Heart left ventricle (tissue), 16 donors: ENCODE measurements at regions not wholly inside any gene's neighbourhood (a gene's known extent, or its start where the extent isn't known, plus 50 kb on each side); places are given as distances from the start of the nearest gene placed in this dataset.
"Not testable (repeated sequence)": the region's sequence is repeated elsewhere in the genome, so short reads cannot be mapped to it uniquely, and the experiment has no call there.

Experiments
- ATAC-seq, 4 donors: fragments of 200-7000 bp; cut with Tn5 transposase; one replicate each; pipeline ENCODE4 v1.9.1; 2020 to 2022; ENCODE audit warnings: moderate library complexity in 4 of 4, mild to moderate bottlenecking in 3 of 4, moderate number of reproducible peaks in 1 of 4
- DNase-seq, 5 donors: peaks; one replicate each; pipeline ENCODE4 v3.0.0-alpha.2; 2020
- H3K27ac ChIP-seq, 12 donors: fragments of 200-600 bp; sonication (generic) in 4 of 12; one replicate each; pipeline versions ENCODE4 v1.5.0 to v1.8.0; 2016 to 2022; ENCODE audit warnings: mild to moderate bottlenecking in 2 of 12
- H3K27me3 ChIP-seq, 9 donors: fragments of 200-600 bp; sonication (generic) in 2 of 9; one replicate each; pipeline versions ENCODE4 v1.5.1 to v1.8.0; 2016 to 2022; ENCODE audit warnings: mild to moderate bottlenecking in 3 of 9
- H3K36me3 ChIP-seq, 9 donors: fragments of 200-600 bp; sonication (generic) in 2 of 9; one replicate each; pipeline versions ENCODE4 v1.5.0 to v1.8.0; 2018 to 2022; ENCODE audit warnings: mild to moderate bottlenecking in 2 of 9
- H3K4me1 ChIP-seq, 12 donors: fragments of 200-600 bp; sonication (generic) in 4 of 12; one replicate each; pipeline versions ENCODE4 v1.5.0 to v1.8.0; 2016 to 2022; ENCODE audit warnings: mild to moderate bottlenecking in 3 of 12
- H3K4me3 ChIP-seq, 12 donors: fragments of 200-600 bp; sonication (generic) in 4 of 12; one replicate each; pipeline versions ENCODE4 v1.5.0 to v1.8.0; 2017 to 2022; ENCODE audit warnings: mild to moderate bottlenecking in 9 of 12, moderate library complexity in 4 of 12
- H3K9me3 ChIP-seq, 12 donors: fragments of 200-600 bp; sonication (generic) in 4 of 12; one replicate each; pipeline versions ENCODE4 v1.5.0 to v1.8.0; 2016 to 2022; ENCODE audit warnings: mild to moderate bottlenecking in 1 of 12
- CTCF ChIP-seq, 12 donors: fragments of 200-600 bp; sonication (generic) in 4 of 12; IDR thresholded peaks; one replicate each; pipeline versions ENCODE4 v1.5.0 to v1.8.0; 2018 to 2022; ENCODE audit warnings: antibody characterized with exemption in 12 of 12, mild to moderate bottlenecking in 5 of 12
- POLR2A ChIP-seq, 2 donors: fragments of 450-650 bp; IDR thresholded peaks; one replicate each; pipeline ENCODE4 v1.6.1; 2017; ENCODE audit warnings: antibody characterized with exemption in 2 of 2, mild to moderate bottlenecking in 2 of 2, moderate library complexity in 2 of 2
- WGBS, 4 donors: extraction: QIAGEN DNeasy Blood & Tissue Kit in 2 of 4; methylation state at CpG; one replicate each; pipeline versions ENCODE4 v1.1.5 to v1.1.7; 2013 to 2018; 5-methylcytosine and 5-hydroxymethylcytosine counted together
- intact Hi-C, 10 donors: fragments of 100-400 bp; cut with DNase I; formaldehyde crosslinking; loops; one replicate each; pipeline versions ENCODE4 v1.11.1 to v1.14.2; 2022
- donor health status: ischemic (EF 13 %, LVEDD 7.1; RV severe dilation, severe dysfunction).
- donor health status: healthy with polysubstance abuse.
- donor health status: DM: no; HTN: yes; CAD: no.
- donor health status: DM: no; HTN: no; CAD: no.
- donor health status: ischemic (EF 25% LVEDD 6.9; RV normal size, moderate dysfunction).
- donor health status: ischemic (EF 25% LVEDD 5.7; RV mildly dilated, moderate dysfunction).
- donor health status: healthy.
- donor health status: DM: yes; HTN: yes; CAD: no.
- donor health status: ischemic (EF 35%, LVEDD 5.7; RV mildly dilated, moderate dysfunction).
- donor health status: nonischemic (EF 11% LVEDD 7.7; RV severe dilation, severe dysfunction).
- donor health status: DM: yes; HTN: yes; CAD: no.
- donor health status: PGD.
- donor health status: ischemic (EF 29% LVEDD 5.4; RV normal size, mild dysfunction).
- donor health status: nonischemic (EF 23%, LVEDD 6.1; RV moderate dilation, normal function).

- intact Hi-C loops: loop anchor here in 1 of 10 donors (10.0 kb wide), 1 partner anchor 1877 kb away; no protein-coding TSS in a partner anchor
- H3K9me3 ChIP-seq: peaks cover 0 to 11% (median 0%) of the 10 kb centered on the region in 12 donors
- ATAC-seq: peak in 1 of 4 donors; percentile 25
- TF ChIP-seq CTCF (IDR thresholded peaks at IDR 0.05): no peak
- no peak for TF ChIP-seq POLR2A (IDR thresholded peaks at IDR 0.05)
- no peaks in the 10 kb centered on the region for H3K36me3 ChIP-seq
- peaks cover 0 to 13% (median 0%) of the 10 kb centered on the region in 9 donors for H3K27me3 ChIP-seq
- no peak overlapping the region for H3K27ac ChIP-seq
- DNase-seq: peak in 1 of 5 donors; percentile 50
- H3K4me1 ChIP-seq: peaks cover 0 to 5% (median 0%) of the 10 kb centered on the region in 12 donors
- WGBS, 4 donors: 27 to 54% (median 39%) methylated on average over 2 of the region's 2 CpGs
- no peak overlapping the region for H3K4me3 ChIP-seq
Measured at GRCh38 chr15:22231603-22232002, 151.3 kb downstream of the OR4M2 start.

GRCh38 chr15:22232675-22233074 lies 152.3 kb downstream of the OR4M2 start:
- intact Hi-C loops: loop anchor here in 1 of 10 donors (10.0 kb wide), 1 partner anchor 1878 kb away; no protein-coding TSS in a partner anchor
- Histone ChIP-seq H3K4me3 (no peak overlapping the region), H3K27me3 (peaks cover 0 to 2% (median 0%) of the 10 kb centered on the region in 9 donors), H3K9me3 (peaks cover 0 to 11% (median 0%) of the 10 kb centered on the region in 12 donors), H3K36me3 (no peaks in the 10 kb centered on the region), H3K4me1 (peaks cover 0 to 5% (median 0%) of the 10 kb centered on the region in 12 donors), H3K27ac (no peak overlapping the region)
- TF ChIP-seq POLR2A (IDR thresholded peaks at IDR 0.05): no peak
- no peak for TF ChIP-seq CTCF (IDR thresholded peaks at IDR 0.05)
- 80 to 87% (median 85%) methylated on average over 3 of the region's 3 CpGs for WGBS, 4 donors
- DNase-seq: no peak
- ATAC-seq: no peak

GRCh38 chr15:22235261-22235930 lies 155.1 kb downstream of the OR4M2 start:
- DNase-seq, H3K27ac ChIP-seq, H3K4me3 ChIP-seq, H3K27me3 ChIP-seq, H3K36me3 ChIP-seq, ATAC-seq, H3K4me1 ChIP-seq: not testable (repeated sequence)
- H3K9me3 ChIP-seq: peaks cover 0 to 11% (median 0%) of the 10 kb centered on the region in 12 donors
- intact Hi-C loops: loop anchor here in 2 of 10 donors (2.0 to 10.0 kb wide), 2 partner anchors 19 to 1881 kb away; no protein-coding TSS in a partner anchor
- 44 to 52% (median 49%) methylated on average over 7 of the region's 7 CpGs for whole genome bisulfite sequencing, 4 donors

- H3K36me3 ChIP-seq: no peaks in the 10 kb centered on the region
- H3K27ac ChIP-seq: no peak overlapping the region
- peaks cover 0 to 5% (median 0%) of the 10 kb centered on the region in 12 donors for H3K4me1 ChIP-seq
- WGBS, 4 donors: 50 to 80% (median 63%) methylated on average over 5 of the region's 5 CpGs
- no peak overlapping the region for H3K4me3 ChIP-seq
- TF ChIP-seq CTCF (IDR thresholded peaks at IDR 0.05) (no peak), POLR2A (IDR thresholded peaks at IDR 0.05) (no peak)
- no peak for ATAC-seq
- H3K9me3 ChIP-seq: peaks cover 0 to 11% (median 0%) of the 10 kb centered on the region in 12 donors
- peaks cover 0 to 10% (median 0%) of the 10 kb centered on the region in 9 donors for H3K27me3 ChIP-seq
- intact Hi-C loops: loop anchor here in 1 of 10 donors (10.0 kb wide), 1 partner anchor 1882 kb away; no protein-coding TSS in a partner anchor
- DNase-seq: peak in 1 of 5 donors; percentile 31
Measured at GRCh38 chr15:22236469-22236868, 156.1 kb downstream of the OR4M2 start.
